SJSA1 (cell line): ENCODE measurements at regions not wholly inside any gene's neighbourhood (a gene's known extent, or its start where the extent isn't known, plus 50 kb on each side); places are given as distances from the start of the nearest gene placed in this dataset.

Experiments
- DNase-seq, 2 experiments: peaks; one replicate each; pipeline ENCODE4 v3.0.0-alpha.2; 2015 to 2020; ENCODE audit warnings: low spot score in 2 of 2, low read depth in 1 of 2
- H3K27ac ChIP-seq: fragments of 250-450 bp; sonication (Bioruptor Pico); 2 replicates; pipeline ENCODE4 v1.5.1; 2020; ENCODE audit warnings: mild to moderate bottlenecking, moderate library complexity
- H3K27me3 ChIP-seq: fragments of 250-450 bp; sonication (Bioruptor Pico); replicated peaks from 2 replicates; pipeline ENCODE4 v1.5.1; 2020; ENCODE audit warnings: mild to moderate bottlenecking, moderate library complexity
- H3K36me3 ChIP-seq: fragments of 250-450 bp; sonication (Bioruptor Pico); 2 replicates; pipeline ENCODE4 v1.5.1; 2020; ENCODE audit warnings: mild to moderate bottlenecking
- H3K4me1 ChIP-seq: fragments of 250-450 bp; sonication (Bioruptor Pico); replicated peaks from 2 replicates; pipeline ENCODE4 v1.6.1; 2021; ENCODE audit warnings: mild to moderate bottlenecking
- H3K4me3 ChIP-seq: fragments of 250-450 bp; sonication (Bioruptor Pico); 2 replicates; pipeline ENCODE4 v1.5.1; 2020; ENCODE audit warnings: mild to moderate bottlenecking
- H3K9me3 ChIP-seq: fragments of 250-450 bp; sonication (Bioruptor Pico); replicated peaks from 2 replicates; pipeline ENCODE4 v1.5.1; 2020; ENCODE audit warnings: mild to moderate bottlenecking

GRCh38 chr4:136489101-136489500 is 1043.2 kb downstream of the PCDH18 start:
- DNase-seq: no peak
- no peaks in the 10 kb centered on the region for H3K4me1 ChIP-seq

DNA sequence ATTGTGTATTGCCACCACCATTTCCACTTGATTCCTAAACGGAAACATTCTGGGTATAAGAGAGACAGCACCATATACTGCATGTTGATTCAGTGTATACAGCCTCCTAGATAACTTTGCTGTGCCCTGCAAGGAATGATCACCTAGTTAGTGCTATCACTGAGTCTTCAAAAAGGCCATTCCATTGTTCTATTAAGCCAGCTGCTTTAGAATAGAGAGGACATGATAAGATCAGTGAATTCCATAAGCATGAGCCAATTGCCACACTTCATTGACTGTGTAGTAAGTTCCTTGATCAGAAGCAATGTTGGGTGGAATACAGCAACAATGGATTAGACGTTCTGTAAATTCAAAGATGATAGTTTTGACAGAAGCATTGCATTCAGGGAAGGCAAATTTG is 1047.3 kb downstream of the PCDH18 start:
- H3K27me3 ChIP-seq: no peaks in the 10 kb centered on the region
- DNase-seq: no peak
- H3K36me3 ChIP-seq: no peaks in the 10 kb centered on the region
- no peak overlapping the region for H3K4me3 ChIP-seq
- no peak overlapping the region for H3K27ac ChIP-seq
- no peaks in the 10 kb centered on the region for H3K4me1 ChIP-seq
- H3K9me3 ChIP-seq: 0 out of 2 replicates have a peak, but pooled peaks cover 7% of the 10 kb centered on the region

More at GRCh38 chr4:136489101-136489500, 1043.2 kb downstream of the PCDH18 start:
- Histone ChIP-seq H3K27me3 (no peaks in the 10 kb centered on the region), H3K36me3 (no peaks in the 10 kb centered on the region), H3K27ac (no peak overlapping the region), H3K4me3 (no peak overlapping the region), H3K9me3 (0 out of 2 replicates have a peak, but pooled peaks cover 7% of the 10 kb centered on the region)

- H3K9me3 ChIP-seq: no peaks in the 10 kb centered on the region
- no peaks in the 10 kb centered on the region for H3K36me3 ChIP-seq
- no peaks in the 10 kb centered on the region for H3K27me3 ChIP-seq
- H3K27ac ChIP-seq: no peak overlapping the region
- no peak for DNase-seq
- H3K4me3 ChIP-seq: no peak overlapping the region
- H3K4me1 ChIP-seq: no peaks in the 10 kb centered on the region
These were observed 1055.5 kb downstream of the PCDH18 start for GRCh38 chr4:136476753-136477152.

DNA sequence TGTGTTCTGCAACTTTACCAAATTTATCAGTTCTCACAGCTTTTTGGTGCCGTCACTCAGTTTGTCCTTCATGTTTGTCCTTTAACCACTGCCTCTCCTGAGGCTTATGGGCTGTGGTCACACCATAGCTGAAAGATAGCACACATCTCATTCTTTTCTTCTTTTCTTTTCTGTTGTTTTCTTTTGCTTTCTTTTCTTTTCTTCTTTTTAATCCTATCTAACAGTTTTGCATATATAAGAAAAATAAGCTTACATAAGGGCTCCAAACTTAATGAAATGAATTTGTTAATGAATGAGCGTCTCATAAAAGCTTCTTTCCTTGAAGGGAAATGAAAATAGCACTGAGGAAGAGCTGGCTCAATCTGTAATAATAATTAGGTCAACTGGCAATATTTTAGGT is 1061.2 kb downstream of the PCDH18 start:
- Histone ChIP-seq H3K36me3 (no peaks in the 10 kb centered on the region), H3K27ac (no peak overlapping the region), H3K27me3 (no peaks in the 10 kb centered on the region), H3K9me3 (no peaks in the 10 kb centered on the region), H3K4me3 (no peak overlapping the region), H3K4me1 (no peaks in the 10 kb centered on the region)
- no peak for DNase-seq

DNA sequence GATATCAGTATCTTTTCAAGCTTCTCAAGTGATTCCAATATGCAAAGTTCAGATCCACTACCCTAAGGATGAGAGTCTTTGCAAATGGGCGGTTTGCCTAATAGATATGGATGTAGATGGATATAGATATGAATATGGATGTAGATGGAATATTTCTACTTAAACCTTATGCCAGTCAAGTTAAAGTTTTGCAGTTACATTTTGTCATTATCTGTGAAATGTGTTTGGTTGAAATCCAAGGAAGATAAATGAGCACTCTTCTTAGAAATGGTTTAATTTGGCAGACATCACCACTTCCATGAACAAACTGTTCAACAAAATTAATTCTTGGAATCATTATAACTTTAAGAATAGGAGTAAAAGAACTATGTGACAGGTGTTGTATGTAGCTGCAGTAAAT is 1066.6 kb downstream of the PCDH18 start:
- Histone ChIP-seq H3K9me3 (no peaks in the 10 kb centered on the region), H3K27ac (no peak overlapping the region), H3K27me3 (no peaks in the 10 kb centered on the region)

DNA sequence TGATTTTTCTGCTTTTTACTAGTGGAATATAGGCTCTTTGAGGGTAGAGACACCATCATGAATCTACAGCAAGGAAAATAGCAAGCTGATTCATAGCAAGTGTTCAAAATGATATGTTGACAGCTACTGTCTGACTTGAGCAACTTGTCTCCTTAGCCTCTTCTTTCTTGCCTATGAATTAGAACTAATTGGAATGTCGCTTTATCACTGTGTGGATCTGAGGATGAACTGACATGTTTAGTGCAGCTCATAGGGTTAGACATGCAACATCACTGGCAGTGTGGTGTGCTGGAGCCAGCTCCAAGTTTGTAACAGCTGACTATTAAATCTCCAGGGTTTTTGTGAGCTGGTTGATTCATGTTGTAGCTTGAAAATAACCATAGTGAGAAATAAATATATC is 1068.4 kb downstream of the PCDH18 start:
- no peak overlapping the region for H3K27ac ChIP-seq
- H3K36me3 ChIP-seq: no peaks in the 10 kb centered on the region
- H3K9me3 ChIP-seq: no peaks in the 10 kb centered on the region
- no peak overlapping the region for H3K4me3 ChIP-seq
- H3K27me3 ChIP-seq: no peaks in the 10 kb centered on the region
- no peaks in the 10 kb centered on the region for H3K4me1 ChIP-seq
- no peak for DNase-seq

More for the DNA sequence above, 1066.6 kb downstream of the PCDH18 start:
- no peak for DNase-seq
- no peaks in the 10 kb centered on the region for H3K36me3 ChIP-seq
- H3K4me3 ChIP-seq: no peak overlapping the region
- no peaks in the 10 kb centered on the region for H3K4me1 ChIP-seq

DNA sequence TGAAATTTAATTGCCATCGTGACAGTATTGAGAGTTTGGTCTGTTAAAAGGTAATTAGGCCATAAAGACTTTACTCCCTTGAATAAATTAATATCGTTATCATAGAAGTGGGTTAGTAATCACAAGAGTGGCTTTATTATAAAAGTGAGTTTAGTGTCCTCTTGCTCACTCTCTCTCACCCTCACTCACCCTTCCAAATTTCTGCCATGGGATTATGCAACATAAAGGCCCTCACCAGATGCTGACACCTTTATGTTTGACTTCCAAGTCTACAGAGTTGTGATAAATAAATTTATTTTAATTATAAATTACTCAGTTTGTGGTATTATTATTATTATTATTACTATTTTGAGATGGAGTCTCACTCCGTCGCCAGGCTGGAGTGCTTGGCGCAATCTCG is 1070.8 kb downstream of the PCDH18 start:
- Histone ChIP-seq H3K4me1 (no peaks in the 10 kb centered on the region), H3K36me3 (no peaks in the 10 kb centered on the region), H3K4me3 (no peak overlapping the region), H3K9me3 (no peaks in the 10 kb centered on the region), H3K27ac (no peak overlapping the region), H3K27me3 (no peaks in the 10 kb centered on the region)
- no peak for DNase-seq

GRCh38 chr4:136458326-136458725 is 1074.0 kb downstream of the PCDH18 start:
- no peak for DNase-seq

DNA sequence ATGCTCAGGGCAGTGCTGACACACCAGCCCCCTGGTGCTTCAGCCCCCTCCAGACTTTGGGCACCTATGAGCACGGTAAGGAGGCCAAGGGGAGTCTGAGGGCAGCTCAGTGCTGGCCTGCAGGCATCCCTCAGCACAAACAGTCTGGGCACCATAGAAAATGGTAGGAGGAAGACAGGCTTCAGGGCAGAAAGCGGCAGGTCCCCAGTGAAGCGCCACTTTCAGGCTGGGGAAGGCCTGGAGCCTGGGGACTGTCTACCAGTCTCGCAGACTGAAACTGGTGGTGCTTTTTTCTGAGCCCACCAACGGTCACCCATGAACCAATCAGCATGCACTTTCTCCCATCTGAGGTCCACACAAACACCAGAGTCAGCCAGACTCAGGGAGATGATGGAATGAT is 1074.7 kb downstream of the PCDH18 start:
- H3K9me3 ChIP-seq: no peaks in the 10 kb centered on the region
- no peaks in the 10 kb centered on the region for H3K27me3 ChIP-seq
- H3K4me1 ChIP-seq: no peaks in the 10 kb centered on the region
- DNase-seq: no peak
- H3K4me3 ChIP-seq: no peak overlapping the region
- no peaks in the 10 kb centered on the region for H3K36me3 ChIP-seq
- no peak overlapping the region for H3K27ac ChIP-seq

More at GRCh38 chr4:136458326-136458725, 1074.0 kb downstream of the PCDH18 start:
- no peaks in the 10 kb centered on the region for H3K27me3 ChIP-seq
- H3K27ac ChIP-seq: no peak overlapping the region
- H3K9me3 ChIP-seq: no peaks in the 10 kb centered on the region
- no peak overlapping the region for H3K4me3 ChIP-seq
- H3K4me1 ChIP-seq: no peaks in the 10 kb centered on the region
- no peaks in the 10 kb centered on the region for H3K36me3 ChIP-seq

DNA sequence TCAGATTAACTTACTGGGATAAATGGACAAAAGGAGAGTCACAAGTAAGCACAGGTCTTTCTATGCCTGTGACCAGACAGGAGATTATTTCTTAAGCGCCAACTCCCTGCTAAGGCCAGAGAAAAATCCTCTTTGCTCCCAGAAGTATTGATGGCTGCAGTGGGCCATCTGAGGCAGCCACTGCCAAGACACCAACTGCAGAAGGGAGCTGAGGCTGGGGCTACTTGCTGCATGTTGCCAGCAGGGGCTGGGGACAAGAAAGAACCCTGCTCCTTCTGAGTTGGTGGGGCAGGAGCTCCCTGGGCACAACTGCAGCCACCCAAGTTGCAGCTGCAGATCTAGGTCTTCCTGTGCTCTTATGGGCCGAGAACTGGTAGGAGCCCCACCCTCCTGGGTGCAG is 1075.3 kb downstream of the PCDH18 start:
- no peak for DNase-seq
- Histone ChIP-seq H3K27me3 (no peaks in the 10 kb centered on the region), H3K9me3 (no peaks in the 10 kb centered on the region)

DNA sequence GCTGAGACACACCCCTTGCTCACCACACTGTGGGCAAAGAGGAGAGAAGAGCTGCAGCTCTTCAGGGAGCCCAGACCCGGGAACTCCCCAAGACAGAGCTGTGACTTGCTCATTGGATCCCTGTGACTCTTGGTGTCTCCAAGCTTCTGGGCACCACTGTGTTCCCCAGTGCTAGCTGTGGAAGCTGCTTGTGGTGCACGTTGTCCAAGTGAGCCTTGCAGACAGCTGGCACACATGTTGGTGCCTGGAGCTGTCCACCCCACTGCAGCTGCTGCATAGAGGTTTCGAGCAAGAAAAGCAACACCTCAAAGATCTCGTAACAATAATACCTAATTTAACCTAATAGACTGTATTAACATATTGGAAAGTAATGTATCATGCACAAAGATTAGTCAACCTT is 1089.3 kb downstream of the PCDH18 start:
- H3K9me3 ChIP-seq: no peaks in the 10 kb centered on the region
- H3K36me3 ChIP-seq: no peaks in the 10 kb centered on the region
- H3K4me3 ChIP-seq: no peak overlapping the region
- H3K27ac ChIP-seq: no peak overlapping the region
- no peaks in the 10 kb centered on the region for H3K4me1 ChIP-seq
- DNase-seq: no peak
- no peaks in the 10 kb centered on the region for H3K27me3 ChIP-seq

More for the DNA sequence above, 1075.3 kb downstream of the PCDH18 start:
- Histone ChIP-seq H3K4me1 (no peaks in the 10 kb centered on the region), H3K4me3 (no peak overlapping the region), H3K36me3 (no peaks in the 10 kb centered on the region), H3K27ac (no peak overlapping the region)

DNA sequence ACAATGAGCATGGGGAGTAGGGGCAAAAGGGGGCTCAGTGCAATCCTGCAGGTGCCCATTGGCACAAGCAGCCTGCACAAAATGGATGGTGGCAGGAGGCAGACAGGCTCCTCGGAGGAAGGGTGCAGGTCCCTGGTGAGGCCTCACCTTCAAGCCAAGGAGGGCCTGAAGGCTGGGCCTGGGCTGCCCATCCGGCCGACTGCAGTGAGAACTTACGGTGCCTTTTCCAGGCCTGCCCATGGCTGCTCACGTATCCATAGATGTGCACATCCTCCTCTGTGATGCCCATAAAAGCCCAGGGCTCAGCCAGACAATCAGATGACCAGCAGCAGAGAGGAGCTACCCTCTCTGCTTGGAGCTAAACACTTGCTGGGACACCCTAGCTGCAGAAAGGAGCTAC is 1089.8 kb downstream of the PCDH18 start:
- no peaks in the 10 kb centered on the region for H3K27me3 ChIP-seq
- H3K9me3 ChIP-seq: no peaks in the 10 kb centered on the region

DNA sequence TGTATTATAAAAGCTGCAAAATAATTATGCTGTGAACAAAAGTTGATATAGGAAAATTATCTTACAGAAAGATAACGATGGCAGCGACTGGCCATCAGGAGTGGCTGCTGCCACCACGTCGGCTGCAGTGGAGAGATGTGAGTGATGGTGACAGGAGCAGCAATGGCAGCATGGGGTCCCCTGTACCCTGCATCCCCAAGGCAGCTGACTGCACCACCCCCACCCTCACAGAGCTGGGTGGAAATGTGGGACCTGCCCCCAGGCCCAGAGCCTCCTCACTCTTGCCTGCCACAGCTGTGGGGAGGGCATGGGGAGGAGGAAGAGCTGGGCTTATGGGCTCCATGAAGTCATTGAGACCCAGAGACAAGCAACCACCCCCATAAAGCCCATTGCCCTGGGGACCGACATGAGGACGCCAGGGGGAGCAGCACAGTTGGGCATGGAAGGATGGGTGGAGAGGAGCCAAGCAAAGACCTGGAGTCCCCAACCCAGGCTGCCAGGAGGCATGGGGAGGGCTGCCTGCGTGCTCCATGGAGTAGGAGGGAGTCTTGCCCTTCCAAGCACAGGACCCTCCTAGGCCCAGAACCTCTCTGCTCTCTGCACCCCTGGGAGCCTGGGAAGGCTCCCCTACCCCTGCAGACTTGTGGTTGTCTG is 1090.5 kb downstream of the PCDH18 start:
- Histone ChIP-seq H3K9me3 (no peaks in the 10 kb centered on the region), H3K27me3 (no peaks in the 10 kb centered on the region), H3K4me3 (no peak overlapping the region), H3K27ac (no peak overlapping the region), H3K4me1 (no peaks in the 10 kb centered on the region), H3K36me3 (no peaks in the 10 kb centered on the region)
- DNase-seq: no peak

More for the DNA sequence above, 1089.8 kb downstream of the PCDH18 start:
- DNase-seq: no peak
- H3K4me1 ChIP-seq: no peaks in the 10 kb centered on the region
- no peak overlapping the region for H3K27ac ChIP-seq
- no peaks in the 10 kb centered on the region for H3K36me3 ChIP-seq
- no peak overlapping the region for H3K4me3 ChIP-seq

- no peaks in the 10 kb centered on the region for H3K27me3 ChIP-seq
- H3K27ac ChIP-seq: no peak overlapping the region
- no peaks in the 10 kb centered on the region for H3K9me3 ChIP-seq
- H3K4me1 ChIP-seq: no peaks in the 10 kb centered on the region
- DNase-seq: no peak
- no peaks in the 10 kb centered on the region for H3K36me3 ChIP-seq
- H3K4me3 ChIP-seq: no peak overlapping the region
These were observed 1093.6 kb downstream of the PCDH18 start for GRCh38 chr4:136438645-136439044.

DNA sequence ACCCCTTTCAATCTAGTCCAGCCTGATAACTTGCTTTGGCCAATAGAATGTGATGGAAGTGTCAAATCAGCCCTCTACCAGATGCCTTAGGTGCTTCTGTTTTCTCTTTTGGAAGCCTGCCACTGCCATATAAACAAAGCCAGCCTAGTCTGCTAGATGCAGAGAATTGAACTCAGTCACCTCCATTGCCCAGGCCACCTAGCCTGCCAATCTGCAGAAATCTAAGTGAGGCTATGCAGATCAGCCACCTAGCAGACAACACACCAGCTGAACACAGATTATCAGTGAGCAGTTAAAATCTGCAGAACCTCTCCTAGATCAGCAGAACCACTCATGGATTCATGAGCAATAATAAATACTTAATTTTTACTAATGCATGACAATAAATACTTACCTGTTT is 1108.2 kb downstream of the PCDH18 start:
- H3K27me3 ChIP-seq: no peaks in the 10 kb centered on the region
- H3K9me3 ChIP-seq: no peaks in the 10 kb centered on the region
- H3K4me3 ChIP-seq: no peak overlapping the region
- H3K4me1 ChIP-seq: no peaks in the 10 kb centered on the region
- H3K27ac ChIP-seq: no peak overlapping the region
- DNase-seq: no peak
- no peaks in the 10 kb centered on the region for H3K36me3 ChIP-seq
